Left ventricle myocardium inferior (tissue), 1 donor: ENCODE measurements at regions not wholly inside any gene's neighbourhood (a gene's known extent, or its start where the extent isn't known, plus 50 kb on each side); places are given as distances from the start of the nearest gene placed in this dataset.

Source experiments
- DNase-seq: peaks from one replicate; pipeline ENCODE4 v3.0.0-alpha.2; 2020
- H3K27ac ChIP-seq: fragments of 200-600 bp; replicated peaks from 2 replicates; pipeline ENCODE4 v1.8.0; 2021
- H3K27me3 ChIP-seq: fragments of 200-600 bp; 2 replicates; pipeline ENCODE4 v1.8.0; 2021; ENCODE audit warnings: low read depth
- H3K36me3 ChIP-seq: fragments of 200-600 bp; 2 replicates; pipeline ENCODE4 v1.8.0; 2021
- H3K4me1 ChIP-seq: fragments of 200-600 bp; 2 replicates; pipeline ENCODE4 v1.8.0; 2021
- H3K4me3 ChIP-seq: fragments of 200-600 bp; 2 replicates; pipeline ENCODE4 v1.8.0; 2021; ENCODE audit warnings: mild to moderate bottlenecking, moderate library complexity
- H3K9me3 ChIP-seq: fragments of 200-600 bp; replicated peaks from 2 replicates; pipeline ENCODE4 v1.8.0; 2021
- intact Hi-C: fragments of 100-400 bp; cut with micrococcal nuclease; formaldehyde crosslinking; loops from one replicate; pipeline ENCODE4 v1.11.0; 2022
- TF ChIP-seq, protein P1 (sequence below): fragments of 200-600 bp; IDR thresholded peaks from 2 replicates; pipeline ENCODE4 v1.8.0; 2021; ENCODE audit warnings: antibody characterized with exemption, mild to moderate bottlenecking, borderline replicate concordance
- donor health status: DM: no; HTN: yes; CAD: no; lungs with severe emphysema.

DNA sequence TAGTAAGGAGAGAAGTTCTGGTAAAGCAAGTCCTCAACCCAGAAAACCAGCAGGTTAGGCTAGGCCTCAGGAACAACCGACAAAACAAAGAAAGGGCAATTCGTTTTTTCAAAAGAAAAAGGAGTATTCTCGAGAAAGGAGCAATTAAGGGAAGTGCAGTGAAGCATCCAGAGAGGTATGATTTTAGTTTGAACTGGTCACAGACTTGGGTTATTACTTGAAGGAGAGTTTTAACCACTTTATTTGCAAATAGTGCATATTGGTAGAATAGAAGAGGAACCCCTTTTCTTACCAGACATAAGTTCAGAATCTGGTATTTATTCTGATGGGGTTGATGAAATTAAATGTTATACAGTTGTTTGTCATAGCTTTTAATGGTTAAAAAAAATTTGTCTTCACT lies 110.0 kb upstream of the GCFC2 start:
- no peak for DNase-seq
- Histone ChIP-seq H3K4me3 (no peak overlapping the region), H3K27me3 (peaks cover 3% of the 10 kb centered on the region), H3K36me3 (no peaks in the 10 kb centered on the region), H3K27ac (no peak overlapping the region), H3K9me3 (peaks cover 13% of the 10 kb centered on the region), H3K4me1 (no peaks in the 10 kb centered on the region)
- intact Hi-C loops = no loop called here
- TF ChIP-seq, protein P1, sequence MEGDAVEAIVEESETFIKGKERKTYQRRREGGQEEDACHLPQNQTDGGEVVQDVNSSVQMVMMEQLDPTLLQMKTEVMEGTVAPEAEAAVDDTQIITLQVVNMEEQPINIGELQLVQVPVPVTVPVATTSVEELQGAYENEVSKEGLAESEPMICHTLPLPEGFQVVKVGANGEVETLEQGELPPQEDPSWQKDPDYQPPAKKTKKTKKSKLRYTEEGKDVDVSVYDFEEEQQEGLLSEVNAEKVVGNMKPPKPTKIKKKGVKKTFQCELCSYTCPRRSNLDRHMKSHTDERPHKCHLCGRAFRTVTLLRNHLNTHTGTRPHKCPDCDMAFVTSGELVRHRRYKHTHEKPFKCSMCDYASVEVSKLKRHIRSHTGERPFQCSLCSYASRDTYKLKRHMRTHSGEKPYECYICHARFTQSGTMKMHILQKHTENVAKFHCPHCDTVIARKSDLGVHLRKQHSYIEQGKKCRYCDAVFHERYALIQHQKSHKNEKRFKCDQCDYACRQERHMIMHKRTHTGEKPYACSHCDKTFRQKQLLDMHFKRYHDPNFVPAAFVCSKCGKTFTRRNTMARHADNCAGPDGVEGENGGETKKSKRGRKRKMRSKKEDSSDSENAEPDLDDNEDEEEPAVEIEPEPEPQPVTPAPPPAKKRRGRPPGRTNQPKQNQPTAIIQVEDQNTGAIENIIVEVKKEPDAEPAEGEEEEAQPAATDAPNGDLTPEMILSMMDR = no peak

- no peaks in the 10 kb centered on the region for H3K36me3 ChIP-seq
- no peaks in the 10 kb centered on the region for H3K27me3 ChIP-seq
- H3K9me3 ChIP-seq = no peaks in the 10 kb centered on the region
- DNase-seq = no peak
- H3K4me1 ChIP-seq = no peaks in the 10 kb centered on the region
- TF ChIP-seq, protein P1 = no peak
- H3K4me3 ChIP-seq = no peak overlapping the region
- no peak overlapping the region for H3K27ac ChIP-seq
- intact Hi-C loops = no loop called here
These were observed 100.1 kb upstream of the GCFC2 start for GRCh38 chr2:75810611-75811330.

DNA sequence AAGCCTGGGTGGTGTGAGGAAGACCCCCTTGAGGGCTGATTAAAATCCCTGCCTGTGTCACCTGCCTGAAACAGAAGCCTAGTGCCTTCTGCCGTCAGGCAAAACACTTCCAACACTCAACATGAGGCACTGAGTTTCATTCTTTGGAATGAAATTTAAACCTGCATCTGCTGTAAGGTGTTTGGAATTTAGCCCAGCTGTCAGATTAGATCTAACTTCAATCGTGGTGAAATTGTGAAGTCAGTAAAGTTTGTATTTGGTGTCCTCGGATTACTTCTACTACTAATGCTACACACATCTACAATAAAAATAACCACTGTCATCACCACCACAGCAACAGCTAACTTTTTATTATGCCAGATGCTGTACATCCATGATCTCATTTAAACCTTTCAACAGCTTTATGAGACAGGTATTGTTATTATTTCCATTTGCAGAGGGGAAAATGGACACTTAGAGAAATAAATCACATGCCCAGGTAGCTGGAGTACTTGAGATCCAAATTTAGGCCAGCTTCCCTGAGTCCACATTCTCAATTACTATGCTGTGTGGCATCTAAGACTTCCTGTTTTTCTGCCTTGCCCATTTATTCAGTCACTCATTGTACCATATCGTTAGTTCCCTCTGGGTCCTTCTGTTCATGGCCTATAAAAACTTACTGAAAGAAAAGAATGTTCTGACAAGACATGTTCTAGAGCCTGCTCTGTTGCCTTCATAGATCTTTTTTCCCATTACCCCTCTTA lies 98.2 kb upstream of the GCFC2 start:
- TF ChIP-seq, protein P1 = no peak
- Histone ChIP-seq H3K27me3 (peaks cover 4% of the 10 kb centered on the region), H3K9me3 (no peaks in the 10 kb centered on the region), H3K36me3 (no peaks in the 10 kb centered on the region), H3K4me1 (no peaks in the 10 kb centered on the region), H3K4me3 (no peak overlapping the region), H3K27ac (no peak overlapping the region)
- intact Hi-C loops = no loop called here
- no peak for DNase-seq

- no peak for DNase-seq
- intact Hi-C loops = no loop called here
- Histone ChIP-seq H3K4me1 (no peaks in the 10 kb centered on the region), H3K27ac (no peak overlapping the region), H3K9me3 (no peaks in the 10 kb centered on the region), H3K36me3 (no peaks in the 10 kb centered on the region), H3K4me3 (no peak overlapping the region), H3K27me3 (peaks cover 4% of the 10 kb centered on the region)
- TF ChIP-seq, protein P1 = no peak
These were observed 97.3 kb upstream of the GCFC2 start for GRCh38 chr2:75807992-75808391.

GRCh38 chr2:75801234-75801982 lies 90.7 kb upstream of the GCFC2 start:
- TF ChIP-seq, protein P1 = no peak
- Histone ChIP-seq H3K9me3 (no peaks in the 10 kb centered on the region), H3K4me1 (no peaks in the 10 kb centered on the region), H3K27me3 (peaks cover 4% of the 10 kb centered on the region), H3K4me3 (no peak overlapping the region), H3K36me3 (no peaks in the 10 kb centered on the region), H3K27ac (no peak overlapping the region)
- no peak for DNase-seq
- intact Hi-C loops = no loop called here
